ENCODE measurements at regions not wholly inside any gene's neighbourhood (a gene's known extent, or its start where the extent isn't known, plus 50 kb on each side); places are given as distances from the start of the nearest gene placed in this dataset.
A peak's percentile ranks its signal among the peaks of the same experiment; 100 is the strongest.

- no peak for DNase-seq
Measured at GRCh38 chr15:37720267-37720666, 214.2 kb upstream of the TMCO5A start.

GRCh38 chr15:37731146-37731746, 203.2 kb upstream of the TMCO5A start:
- DNase-seq = no peak

- DNase-seq = no peak
Measured at GRCh38 chr15:37733628-37734027, 200.8 kb upstream of the TMCO5A start.

- no peak for DNase-seq
Measured at GRCh38 chr15:37740623-37741141, 193.8 kb upstream of the TMCO5A start.

- DNase-seq = no peak
Measured at GRCh38 chr15:37743826-37744225, 190.6 kb upstream of the TMCO5A start.

- no peak for DNase-seq
Measured at GRCh38 chr15:37744521-37744920, 189.9 kb upstream of the TMCO5A start.

GRCh38 chr15:37751401-37751800, 183.0 kb upstream of the TMCO5A start:
- DNase-seq = no peak

GRCh38 chr15:37756407-37756806, 178.0 kb upstream of the TMCO5A start:
- no peak for DNase-seq

GRCh38 chr15:37758412-37758811, 176.0 kb upstream of the TMCO5A start:
- DNase-seq = no peak

GRCh38 chr15:37764733-37765191, 169.7 kb upstream of the TMCO5A start:
- peak; percentile 39 for DNase-seq

- peak; percentile 2 for DNase-seq
Measured at GRCh38 chr15:37765786-37766185, 168.7 kb upstream of the TMCO5A start.

- DNase-seq = no peak
Measured at GRCh38 chr15:37767841-37768455, 166.5 kb upstream of the TMCO5A start.

- no peak for DNase-seq
Measured at GRCh38 chr15:37771465-37771864, 163.0 kb upstream of the TMCO5A start.

- DNase-seq = no peak
Measured at GRCh38 chr15:37773111-37773860, 161.2 kb upstream of the TMCO5A start.

- DNase-seq = no peak
Measured at GRCh38 chr15:37774961-37775360, 159.5 kb upstream of the TMCO5A start.

GRCh38 chr15:37777006-37777405, 157.4 kb upstream of the TMCO5A start:
- no peak for DNase-seq

GRCh38 chr15:37783290-37783689, 151.2 kb upstream of the TMCO5A start:
- DNase-seq = no peak

- DNase-seq = no peak
Measured at GRCh38 chr15:37788330-37788729, 146.1 kb upstream of the TMCO5A start.

- DNase-seq = no peak
Measured at GRCh38 chr15:37788767-37789396, 145.6 kb upstream of the TMCO5A start.

GRCh38 chr15:37789397-37789786, 145.0 kb upstream of the TMCO5A start:
- DNase-seq = no peak

GRCh38 chr15:37789881-37790280, 144.6 kb upstream of the TMCO5A start:
- DNase-seq = no peak

- no peak for DNase-seq
Measured at GRCh38 chr15:37791693-37792092, 142.7 kb upstream of the TMCO5A start.

GRCh38 chr15:37792351-37792750, 142.1 kb upstream of the TMCO5A start:
- DNase-seq = no peak

Data from stimulated activated CD4-positive, alpha-beta T cell treated with anti-CD3 and anti-CD28 coated beads, Interleukin-15, amount 100 ng/mL, for 24 hours (primary cell).